Body of pancreas (tissue), 4 donors: ENCODE measurements at regions not wholly inside any gene's neighbourhood (a gene's known extent, or its start where the extent isn't known, plus 50 kb on each side); places are given as distances from the start of the nearest gene placed in this dataset.
"Not testable (repeated sequence)": the region's sequence is repeated elsewhere in the genome, so short reads cannot be mapped to it uniquely, and the experiment has no call there.

Experiments used
- ATAC-seq: fragments of 150-250 bp; one replicate; pipeline ENCODE4 v1.9.1; 2016
- DNase-seq, 4 donors: peaks; one replicate each; pipeline ENCODE4 v3.0.0-alpha.2; 2019
- H3K27ac ChIP-seq, 4 donors: fragments of 200-600 bp; sonication (generic); 1 replicate in 3 of 4; 2 replicates in 1 of 4; pipeline versions ENCODE4 v1.5.1 to v1.6.1; 2016 to 2019; ENCODE audit warnings: mild to moderate bottlenecking in 1 of 4, mixed read lengths in 1 of 4, moderate library complexity in 1 of 4
- H3K27me3 ChIP-seq, 2 donors: fragments of 200-600 bp; sonication (generic); one replicate each; pipeline ENCODE4 v1.6.0; 2016; ENCODE audit warnings: mild to moderate bottlenecking in 1 of 2
- H3K36me3 ChIP-seq, 2 donors: fragments of 200-600 bp; sonication (generic); replicated peaks in 1 of 2; 2 replicates each; pipeline ENCODE4 v1.5.1; 2016; ENCODE audit warnings: low read depth in 2 of 2; ENCODE audit not compliant: insufficient read depth in 1 of 2
- H3K4me1 ChIP-seq: fragments of 200-600 bp; sonication (generic); one replicate; pipeline ENCODE4 v1.6.0; 2016
- H3K4me3 ChIP-seq, 2 donors: fragments of 200-600 bp; sonication (generic); 1 replicate in 1 of 2; 2 replicates in 1 of 2; pipeline ENCODE4 v1.5.1; 2016 to 2019
- H3K9me3 ChIP-seq, 3 donors: fragments of 200-600 bp; sonication (generic); 1 replicate in 2 of 3; 2 replicates in 1 of 3; pipeline ENCODE4 v1.5.1; 2016
- POLR2A ChIP-seq, 3 donors: fragments of 450-650 bp; IDR thresholded peaks; one replicate each; pipeline ENCODE4 v1.6.1; 2016; ENCODE audit warnings: antibody characterized with exemption in 3 of 3, mild to moderate bottlenecking in 2 of 3
- WGBS, 2 donors: methylation state at CpG; one replicate each; pipeline ENCODE4 v1.1.5; 2017; 5-methylcytosine and 5-hydroxymethylcytosine counted together
- intact Hi-C: fragments of 100-400 bp; cut with DNase I; formaldehyde crosslinking; loops from one replicate; pipeline ENCODE4 v1.15.1; 2023
- TF ChIP-seq, protein P1 (sequence below), 7 experiments: fragments of 450-650 bp in 4 of 7; fragments of 200-600 bp in 3 of 7; sonication (generic) in 3 of 7; IDR thresholded peaks; one replicate each; pipeline ENCODE4 v1.5.1; 2016 to 2019; ENCODE audit warnings: antibody characterized with exemption in 7 of 7

- DNase-seq (no peak), ATAC-seq (no peak)
- H3K4me1 ChIP-seq = no peaks in the 10 kb centered on the region
- H3K4me3 ChIP-seq = no peak overlapping the region
- no peak for TF ChIP-seq POLR2A (IDR thresholded peaks at IDR 0.05)
- TF ChIP-seq, protein P1, sequence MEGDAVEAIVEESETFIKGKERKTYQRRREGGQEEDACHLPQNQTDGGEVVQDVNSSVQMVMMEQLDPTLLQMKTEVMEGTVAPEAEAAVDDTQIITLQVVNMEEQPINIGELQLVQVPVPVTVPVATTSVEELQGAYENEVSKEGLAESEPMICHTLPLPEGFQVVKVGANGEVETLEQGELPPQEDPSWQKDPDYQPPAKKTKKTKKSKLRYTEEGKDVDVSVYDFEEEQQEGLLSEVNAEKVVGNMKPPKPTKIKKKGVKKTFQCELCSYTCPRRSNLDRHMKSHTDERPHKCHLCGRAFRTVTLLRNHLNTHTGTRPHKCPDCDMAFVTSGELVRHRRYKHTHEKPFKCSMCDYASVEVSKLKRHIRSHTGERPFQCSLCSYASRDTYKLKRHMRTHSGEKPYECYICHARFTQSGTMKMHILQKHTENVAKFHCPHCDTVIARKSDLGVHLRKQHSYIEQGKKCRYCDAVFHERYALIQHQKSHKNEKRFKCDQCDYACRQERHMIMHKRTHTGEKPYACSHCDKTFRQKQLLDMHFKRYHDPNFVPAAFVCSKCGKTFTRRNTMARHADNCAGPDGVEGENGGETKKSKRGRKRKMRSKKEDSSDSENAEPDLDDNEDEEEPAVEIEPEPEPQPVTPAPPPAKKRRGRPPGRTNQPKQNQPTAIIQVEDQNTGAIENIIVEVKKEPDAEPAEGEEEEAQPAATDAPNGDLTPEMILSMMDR (IDR thresholded peaks at IDR 0.05) = no peak
- WGBS, 2 donors = 34 to 56% methylated on average over 4 of the region's 4 CpGs
- H3K27ac ChIP-seq = no peak overlapping the region
- no peaks in the 10 kb centered on the region for H3K9me3 ChIP-seq
- H3K36me3 ChIP-seq = no peaks in the 10 kb centered on the region
- intact Hi-C loops = no loop called here
- H3K27me3 ChIP-seq = no peaks in the 10 kb centered on the region
Observed at GRCh38 chr9:19630760-19631159, 158.1 kb downstream of the SLC24A2 start.

- 16 to 37% methylated on average over 3 of the region's 3 CpGs for WGBS, 2 donors
- ATAC-seq = no peak
- no peak for DNase-seq
Observed at GRCh38 chr9:19629488-19629887, 159.3 kb downstream of the SLC24A2 start.

GRCh38 chr9:19625426-19625825 is 163.4 kb downstream of the SLC24A2 start:
- H3K4me1 ChIP-seq, H3K9me3 ChIP-seq, H3K36me3 ChIP-seq, H3K27ac ChIP-seq, DNase-seq, H3K27me3 ChIP-seq, H3K4me3 ChIP-seq, intact Hi-C loops, ATAC-seq: not testable (repeated sequence)
- WGBS, 2 donors = 80 to 93% methylated on average over 1 of the region's 1 CpG

More at GRCh38 chr9:19629488-19629887, 159.3 kb downstream of the SLC24A2 start:
- Histone ChIP-seq H3K27me3 (no peaks in the 10 kb centered on the region), H3K9me3 (no peaks in the 10 kb centered on the region), H3K36me3 (no peaks in the 10 kb centered on the region), H3K4me3 (no peak overlapping the region), H3K27ac (no peak overlapping the region), H3K4me1 (no peaks in the 10 kb centered on the region)
- TF ChIP-seq, protein P1 (IDR thresholded peaks at IDR 0.05) = no peak
- no peak for TF ChIP-seq POLR2A (IDR thresholded peaks at IDR 0.05)
- intact Hi-C loops = no loop called here

- TF ChIP-seq, protein P1 (IDR thresholded peaks at IDR 0.05) = no peak
- no peak for TF ChIP-seq POLR2A (IDR thresholded peaks at IDR 0.05)
- intact Hi-C loops = no loop called here
- no peak overlapping the region for H3K4me3 ChIP-seq
- 39 to 53% methylated on average over 3 of the region's 3 CpGs for WGBS, 2 donors
- no peak overlapping the region for H3K27ac ChIP-seq
- H3K27me3 ChIP-seq = no peaks in the 10 kb centered on the region
- no peaks in the 10 kb centered on the region for H3K4me1 ChIP-seq
- no peak for ATAC-seq
- no peak for DNase-seq
- no peaks in the 10 kb centered on the region for H3K36me3 ChIP-seq
- H3K9me3 ChIP-seq = no peaks in the 10 kb centered on the region
Observed at GRCh38 chr9:19624519-19624918, 164.3 kb downstream of the SLC24A2 start.

DNA sequence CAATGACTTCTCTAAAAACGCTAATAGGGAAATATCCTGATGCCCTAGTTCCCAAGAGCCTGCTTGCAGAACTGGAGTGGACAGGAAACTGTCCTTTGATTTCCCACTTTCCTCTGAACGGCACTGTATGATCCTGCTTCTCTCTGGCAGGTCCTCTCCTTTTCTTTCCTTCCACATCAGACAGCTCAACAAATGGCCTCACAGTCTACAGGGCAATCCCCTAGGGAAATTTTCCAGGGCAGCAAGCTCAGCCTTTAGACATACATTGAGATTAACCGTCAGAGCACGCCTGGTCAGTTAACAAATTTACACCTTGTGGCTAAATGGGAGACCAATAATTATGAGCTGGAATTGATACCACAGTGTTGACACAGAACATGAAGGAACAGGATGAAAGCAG is 164.9 kb downstream of the SLC24A2 start:
- DNase-seq (no peak), ATAC-seq (no peak)
- Histone ChIP-seq H3K9me3 (no peaks in the 10 kb centered on the region), H3K27me3 (no peaks in the 10 kb centered on the region), H3K36me3 (no peaks in the 10 kb centered on the region), H3K4me1 (no peaks in the 10 kb centered on the region), H3K27ac (no peak overlapping the region), H3K4me3 (no peak overlapping the region)
- no peak for TF ChIP-seq POLR2A (IDR thresholded peaks at IDR 0.05)
- TF ChIP-seq, protein P1 (IDR thresholded peaks at IDR 0.05) = no peak
- 24 to 36% methylated on average over 4 of the region's 4 CpGs for WGBS, 2 donors
- intact Hi-C loops = no loop called here
